COLO829 (cell line): ENCODE measurements at regions not wholly inside any gene's neighbourhood (a gene's known extent, or its start where the extent isn't known, plus 50 kb on each side); places are given as distances from the start of the nearest gene placed in this dataset.
"Not testable (repeated sequence)": the region's sequence is repeated elsewhere in the genome, so short reads cannot be mapped to it uniquely, and the experiment has no call there.

Experiments used
- DNase-seq: peaks from one replicate; pipeline ENCODE4 v3.0.0; 2012; ENCODE audit warnings: low spot score

GRCh38 chr11:67940440-67940839 lies 63.5 kb downstream of the UNC93B1 start:
- DNase-seq: not testable (repeated sequence)

- DNase-seq: not testable (repeated sequence)
These were observed 64.9 kb downstream of the UNC93B1 start for GRCh38 chr11:67938964-67939363.

- not testable (repeated sequence) for DNase-seq
These were observed 65.5 kb downstream of the UNC93B1 start for GRCh38 chr11:67938371-67938770.

- DNase-seq: not testable (repeated sequence)
These were observed 80.3 kb downstream of the UNC93B1 start for GRCh38 chr11:67923565-67923964.

- DNase-seq: not testable (repeated sequence)
These were observed 83.4 kb downstream of the UNC93B1 start for GRCh38 chr11:67920546-67920945.

GRCh38 chr11:67912184-67912583 lies 91.7 kb downstream of the UNC93B1 start:
- DNase-seq: not testable (repeated sequence)

- not testable (repeated sequence) for DNase-seq
These were observed 92.7 kb downstream of the UNC93B1 start for GRCh38 chr11:67911211-67911610.

- not testable (repeated sequence) for DNase-seq
These were observed 93.1 kb downstream of the UNC93B1 start for GRCh38 chr11:67910803-67911202.

- not testable (repeated sequence) for DNase-seq
These were observed 96.9 kb downstream of the UNC93B1 start for GRCh38 chr11:67906969-67907368.

GRCh38 chr11:67899462-67899861 lies 104.4 kb downstream of the UNC93B1 start:
- DNase-seq: not testable (repeated sequence)

- not testable (repeated sequence) for DNase-seq
These were observed 110.4 kb downstream of the UNC93B1 start for GRCh38 chr11:67893487-67893886.

- not testable (repeated sequence) for DNase-seq
These were observed 114.3 kb downstream of the UNC93B1 start for GRCh38 chr11:67889646-67890045.

GRCh38 chr11:67888056-67888455 lies 115.8 kb downstream of the UNC93B1 start:
- not testable (repeated sequence) for DNase-seq

GRCh38 chr11:67886672-67887071 lies 117.2 kb downstream of the UNC93B1 start:
- not testable (repeated sequence) for DNase-seq

GRCh38 chr11:67886207-67886606 lies 117.7 kb downstream of the UNC93B1 start:
- DNase-seq: not testable (repeated sequence)

GRCh38 chr11:67885574-67885973 lies 118.3 kb downstream of the UNC93B1 start:
- not testable (repeated sequence) for DNase-seq

GRCh38 chr11:67884761-67885558 lies 118.9 kb downstream of the UNC93B1 start:
- not testable (repeated sequence) for DNase-seq

GRCh38 chr11:67884073-67884757 lies 119.7 kb downstream of the UNC93B1 start:
- not testable (repeated sequence) for DNase-seq

GRCh38 chr11:67882304-67882703 lies 121.6 kb downstream of the UNC93B1 start:
- not testable (repeated sequence) for DNase-seq

GRCh38 chr11:67881836-67882235 lies 122.1 kb downstream of the UNC93B1 start:
- not testable (repeated sequence) for DNase-seq

GRCh38 chr11:67880594-67881196 lies 123.2 kb downstream of the UNC93B1 start:
- not testable (repeated sequence) for DNase-seq

GRCh38 chr11:67878666-67879065 lies 125.2 kb downstream of the UNC93B1 start:
- DNase-seq: not testable (repeated sequence)

GRCh38 chr11:67877316-67877715 lies 126.6 kb downstream of the UNC93B1 start:
- not testable (repeated sequence) for DNase-seq
